Loucy (cell line): ENCODE measurements at regions not wholly inside any gene's neighbourhood (a gene's known extent, or its start where the extent isn't known, plus 50 kb on each side); places are given as distances from the start of the nearest gene placed in this dataset.

Experiments
- H2AFZ ChIP-seq: fragments of 200-600 bp; sonication (generic); 2 replicates; pipeline ENCODE4 v1.6.0; 2016; ENCODE audit warnings: antibody characterized with exemption, mild to moderate bottlenecking, low read length, moderate library complexity
- H3F3A ChIP-seq: fragments of 200-600 bp; 2 replicates; pipeline ENCODE4 v1.6.0; 2016; ENCODE audit warnings: antibody characterized with exemption, low read depth, mild to moderate bottlenecking
- H3K27me3 ChIP-seq: fragments of 200-600 bp; sonication (generic); 2 replicates; pipeline ENCODE4 v1.6.1; 2014; ENCODE audit warnings: low read length, mild to moderate bottlenecking; ENCODE audit not compliant: insufficient read depth, poor library complexity, severe bottlenecking
- H3K36me3 ChIP-seq: fragments of 200-600 bp; sonication (generic); 2 replicates; pipeline ENCODE4 v1.6.1; 2016; ENCODE audit warnings: low read length; ENCODE audit not compliant: insufficient read depth
- H3K4me1 ChIP-seq: fragments of 200-600 bp; sonication (generic); 2 replicates; pipeline ENCODE4 v1.5.1; 2014; ENCODE audit warnings: low read length, mild to moderate bottlenecking; ENCODE audit not compliant: insufficient read depth, poor library complexity, severe bottlenecking
- H3K4me2 ChIP-seq: fragments of 200-600 bp; sonication (generic); 2 replicates; pipeline ENCODE4 v1.6.0; 2014; ENCODE audit warnings: antibody characterized with exemption, low read length, low read depth, mild to moderate bottlenecking; ENCODE audit not compliant: poor library complexity, severe bottlenecking
- H3K4me3 ChIP-seq: fragments of 200-600 bp; sonication (generic); 2 replicates; pipeline ENCODE4 v1.5.1; 2014; ENCODE audit warnings: low read length, mild to moderate bottlenecking, mixed read lengths; ENCODE audit not compliant: poor library complexity, severe bottlenecking
- H3K79me2 ChIP-seq: fragments of 200-600 bp; sonication (generic); 2 replicates; pipeline ENCODE4 v1.6.1; 2014; ENCODE audit warnings: low read length; ENCODE audit not compliant: insufficient read depth
- H3K9ac ChIP-seq: fragments of 200-600 bp; sonication (generic); 2 replicates; pipeline ENCODE4 v1.6.0; 2014; ENCODE audit warnings: mild to moderate bottlenecking, low read depth, low read length, moderate library complexity; ENCODE audit not compliant: poor library complexity, severe bottlenecking
- H3K9me2 ChIP-seq: fragments of 200-600 bp; sonication (generic); replicated peaks from 2 replicates; pipeline ENCODE4 v1.6.1; 2016; ENCODE audit warnings: low read depth, low read length, mixed read lengths
- H3K9me3 ChIP-seq: fragments of 200-600 bp; sonication (generic); 2 replicates; pipeline ENCODE4 v1.6.1; 2014; ENCODE audit warnings: mild to moderate bottlenecking, antibody characterized with exemption, low read length, low read depth; ENCODE audit not compliant: insufficient read depth
- H4K20me1 ChIP-seq: fragments of 200-600 bp; sonication (generic); 2 replicates; pipeline ENCODE4 v1.6.0; 2014; ENCODE audit warnings: antibody characterized with exemption, low read length, mild to moderate bottlenecking; ENCODE audit not compliant: insufficient read depth, poor library complexity, severe bottlenecking
- EZH2phosphoT487 ChIP-seq: fragments of 200-600 bp; IDR thresholded peaks from 2 replicates; pipeline ENCODE4 v1.6.1; 2018; ENCODE audit warnings: antibody characterized with exemption, mild to moderate bottlenecking, moderate library complexity, borderline replicate concordance
- TF ChIP-seq, protein P1 (sequence below): fragments of 200-600 bp; sonication (generic); conservative IDR thresholded peaks from 2 replicates; pipeline ENCODE4 v1.5.1; 2014; ENCODE audit warnings: mild to moderate bottlenecking, antibody characterized with exemption, low read length

DNA sequence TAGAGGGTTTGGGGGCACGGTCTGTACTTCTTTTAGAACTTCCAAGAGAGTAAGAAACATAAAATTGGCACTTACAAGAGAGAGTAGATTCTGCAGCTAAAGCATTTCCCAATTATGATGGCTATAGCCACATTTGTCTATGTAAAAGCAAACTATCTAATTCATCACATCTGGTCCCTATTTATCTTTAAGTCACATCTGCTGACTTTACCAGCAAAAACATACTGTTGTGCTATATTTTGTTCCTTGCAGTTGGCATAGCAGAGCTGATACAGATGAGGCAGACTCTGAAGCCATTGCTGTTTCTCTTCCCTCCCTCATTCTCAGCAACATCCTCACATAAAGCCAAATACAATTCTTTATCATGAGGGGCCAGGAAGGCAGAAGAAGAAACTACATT, 1533.5 kb upstream of the RAG2 start:
- no peaks in the 10 kb centered on the region for H4K20me1 ChIP-seq
- no peak overlapping the region for H2AFZ ChIP-seq
- TF ChIP-seq, protein P1, sequence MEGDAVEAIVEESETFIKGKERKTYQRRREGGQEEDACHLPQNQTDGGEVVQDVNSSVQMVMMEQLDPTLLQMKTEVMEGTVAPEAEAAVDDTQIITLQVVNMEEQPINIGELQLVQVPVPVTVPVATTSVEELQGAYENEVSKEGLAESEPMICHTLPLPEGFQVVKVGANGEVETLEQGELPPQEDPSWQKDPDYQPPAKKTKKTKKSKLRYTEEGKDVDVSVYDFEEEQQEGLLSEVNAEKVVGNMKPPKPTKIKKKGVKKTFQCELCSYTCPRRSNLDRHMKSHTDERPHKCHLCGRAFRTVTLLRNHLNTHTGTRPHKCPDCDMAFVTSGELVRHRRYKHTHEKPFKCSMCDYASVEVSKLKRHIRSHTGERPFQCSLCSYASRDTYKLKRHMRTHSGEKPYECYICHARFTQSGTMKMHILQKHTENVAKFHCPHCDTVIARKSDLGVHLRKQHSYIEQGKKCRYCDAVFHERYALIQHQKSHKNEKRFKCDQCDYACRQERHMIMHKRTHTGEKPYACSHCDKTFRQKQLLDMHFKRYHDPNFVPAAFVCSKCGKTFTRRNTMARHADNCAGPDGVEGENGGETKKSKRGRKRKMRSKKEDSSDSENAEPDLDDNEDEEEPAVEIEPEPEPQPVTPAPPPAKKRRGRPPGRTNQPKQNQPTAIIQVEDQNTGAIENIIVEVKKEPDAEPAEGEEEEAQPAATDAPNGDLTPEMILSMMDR = no peak
- no peaks in the 10 kb centered on the region for H3K79me2 ChIP-seq
- H3K4me3 ChIP-seq = no peak overlapping the region
- no peaks in the 10 kb centered on the region for H3K36me3 ChIP-seq
- H3F3A ChIP-seq = no peaks in the 10 kb centered on the region
- H3K4me1 ChIP-seq = no peaks in the 10 kb centered on the region
- no peak overlapping the region for H3K9ac ChIP-seq
- no peaks in the 10 kb centered on the region for H3K9me2 ChIP-seq
- H3K9me3 ChIP-seq = no peaks in the 10 kb centered on the region
- no peaks in the 10 kb centered on the region for H3K27me3 ChIP-seq
- no peak overlapping the region for H3K4me2 ChIP-seq

DNA sequence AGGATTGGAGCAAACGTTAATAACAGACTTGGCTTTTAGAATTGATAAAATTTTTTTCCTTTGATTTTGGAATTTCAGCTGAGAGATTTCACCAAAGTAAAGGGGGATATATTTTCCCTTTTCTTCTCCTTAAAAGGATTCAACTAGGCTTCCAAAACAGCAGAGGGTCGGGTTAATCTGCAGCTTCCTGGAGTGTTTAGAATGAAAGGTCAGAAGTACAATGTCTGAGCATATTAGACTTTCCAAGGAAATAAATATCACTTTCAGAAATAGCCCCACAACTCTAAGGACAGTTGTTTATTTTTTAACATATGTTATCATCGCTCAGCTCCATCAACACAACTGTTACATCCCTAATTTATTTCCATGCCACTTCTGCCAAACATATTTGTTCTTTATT, 1532.9 kb upstream of the RAG2 start:
- Histone ChIP-seq H3K9me2 (no peaks in the 10 kb centered on the region), H3K36me3 (no peaks in the 10 kb centered on the region), H3K79me2 (no peaks in the 10 kb centered on the region), H3K4me1 (no peaks in the 10 kb centered on the region), H2AFZ (no peak overlapping the region), H3K27me3 (no peaks in the 10 kb centered on the region), H3K4me2 (no peak overlapping the region), H3F3A (no peaks in the 10 kb centered on the region), H3K9me3 (no peaks in the 10 kb centered on the region), H3K9ac (no peak overlapping the region), H3K4me3 (no peak overlapping the region), H4K20me1 (no peaks in the 10 kb centered on the region)
- no peak for TF ChIP-seq EZH2phosphoT487
- TF ChIP-seq, protein P1 = no peak

DNA sequence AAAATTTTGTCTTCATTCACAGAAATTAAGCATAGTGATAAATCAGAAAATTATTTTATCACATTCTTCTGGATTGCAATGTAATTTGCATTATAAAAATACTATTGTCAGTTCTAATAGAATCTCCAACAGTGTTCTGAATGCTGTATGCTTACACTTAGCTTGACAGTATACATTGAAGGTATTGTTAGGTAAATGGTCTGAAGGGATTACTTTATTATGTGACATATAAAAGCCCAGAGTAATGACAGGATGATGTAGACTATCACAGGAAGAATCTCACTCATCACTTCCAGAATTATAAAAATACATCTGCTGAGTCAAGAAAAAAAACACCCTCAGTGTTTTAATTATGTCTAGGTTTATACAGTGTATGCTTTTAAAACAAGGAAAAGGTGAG, 1532.5 kb upstream of the RAG2 start:
- TF ChIP-seq EZH2phosphoT487 = no peak
- TF ChIP-seq, protein P1 = no peak
- H2AFZ ChIP-seq = no peak overlapping the region
- H3K27me3 ChIP-seq = no peaks in the 10 kb centered on the region
- no peaks in the 10 kb centered on the region for H3K4me1 ChIP-seq
- H3K9ac ChIP-seq = no peak overlapping the region
- H3K4me2 ChIP-seq = no peak overlapping the region
- no peaks in the 10 kb centered on the region for H3F3A ChIP-seq
- H3K4me3 ChIP-seq = no peak overlapping the region
- H3K36me3 ChIP-seq = no peaks in the 10 kb centered on the region
- H3K9me3 ChIP-seq = no peaks in the 10 kb centered on the region
- no peaks in the 10 kb centered on the region for H3K79me2 ChIP-seq
- no peaks in the 10 kb centered on the region for H3K9me2 ChIP-seq
- no peaks in the 10 kb centered on the region for H4K20me1 ChIP-seq
